IMR-90 (cell line): ENCODE measurements at regions not wholly inside any gene's neighbourhood (a gene's known extent, or its start where the extent isn't known, plus 50 kb on each side); places are given as distances from the start of the nearest gene placed in this dataset.

Experiments
- ATAC-seq: fragments of 200-7000 bp; cut with Tn5 transposase; 2 replicates; pipeline ENCODE4 v1.9.1; 2020; ENCODE audit warnings: low read depth, mild to moderate bottlenecking, moderate library complexity
- BruUV-seq: library from RNA; stranded (reverse); fragments of 400-500 nt; replicated peaks from 2 replicates; lab custom pipeline; 2021; lab: Mats Ljungman, UMichigan
- CTCF ChIA-PET: fragments of 300-600 bp; formaldehyde crosslinking; extraction: SDS; loops from one replicate; lab custom pipeline; 2021; ENCODE audit warnings: antibody characterized with exemption; lab: Yijun Ruan, JAX
- POLR2A ChIA-PET: fragments of 300-600 bp; sonication (Branson Sonifier 250); formaldehyde crosslinking; loops from one replicate; lab custom pipeline; 2022; ENCODE audit warnings: antibody characterized with exemption; ENCODE audit not compliant: unreplicated experiment; lab: Charles Lee
- DNase-seq: peaks from one replicate; pipeline ENCODE4 v3.0.0; 2013
- H2AFZ ChIP-seq: replicated peaks from 2 replicates; pipeline ENCODE3; 2013; ENCODE audit warnings: low read length, mild to moderate bottlenecking; ENCODE audit not compliant: poor library complexity
- H2AK5ac ChIP-seq: 2 replicates; pipeline ENCODE4 v1.6.1; 2013; ENCODE audit warnings: low read depth, low read length, inconsistent platforms
- H2AK9ac ChIP-seq: replicated peaks from 2 replicates; pipeline ENCODE3; 2013; ENCODE audit warnings: mild to moderate bottlenecking, low read depth, low read length, moderate library complexity; ENCODE audit not compliant: poor library complexity
- H2BK120ac ChIP-seq: 2 replicates; pipeline ENCODE4 v1.6.1; 2013; ENCODE audit warnings: low read depth, low read length, inconsistent platforms
- H2BK15ac ChIP-seq: 3 replicates; pipeline ENCODE4 v1.6.1; 2013; ENCODE audit warnings: low read depth, low read length, inconsistent platforms
- H2BK20ac ChIP-seq: 2 replicates; pipeline ENCODE4 v1.6.1; 2013; ENCODE audit warnings: low read depth, mild to moderate bottlenecking, inconsistent platforms, low read length, moderate library complexity
- H2BK5ac ChIP-seq: 2 replicates; pipeline ENCODE4 v1.6.1; 2013; ENCODE audit warnings: mild to moderate bottlenecking, low read depth, low read length, inconsistent platforms; ENCODE audit not compliant: poor library complexity, severe bottlenecking
- H3K14ac ChIP-seq: replicated peaks from 2 replicates; pipeline ENCODE4 v1.6.1; 2013; ENCODE audit warnings: low read depth, low read length, inconsistent platforms
- H3K18ac ChIP-seq: 2 replicates; pipeline ENCODE4 v1.6.1; 2013; ENCODE audit warnings: low read depth, low read length, control low read depth
- H3K23ac ChIP-seq: 2 replicates; pipeline ENCODE4 v1.6.1; 2013; ENCODE audit warnings: low read depth, low read length, inconsistent platforms
- H3K27ac ChIP-seq: 2 replicates; pipeline ENCODE4 v1.5.1; 2013; ENCODE audit warnings: mild to moderate bottlenecking, control low read depth, low read length; ENCODE audit not compliant: insufficient read depth
- H3K27me3 ChIP-seq: 2 replicates; pipeline ENCODE4 v1.6.1; 2013; ENCODE audit warnings: low read length; ENCODE audit not compliant: control insufficient read depth, insufficient read depth
- H3K36me3 ChIP-seq: 2 replicates; pipeline ENCODE4 v1.6.1; 2013; ENCODE audit warnings: low read length, mixed read lengths; ENCODE audit not compliant: control insufficient read depth, insufficient read depth
- H3K4ac ChIP-seq: 2 replicates; pipeline ENCODE4 v1.6.1; 2013; ENCODE audit warnings: low read depth, low read length, inconsistent platforms
- H3K4me1 ChIP-seq: 2 replicates; pipeline ENCODE4 v1.6.1; 2013; ENCODE audit warnings: low read length, mixed read lengths; ENCODE audit not compliant: control insufficient read depth, insufficient read depth
- H3K4me2 ChIP-seq: 2 replicates; pipeline ENCODE4 v1.6.1; 2013; ENCODE audit warnings: low read depth, mild to moderate bottlenecking, control low read depth, low read length, moderate library complexity
- H3K4me3 ChIP-seq: 2 replicates; pipeline ENCODE4 v1.5.1; 2013; ENCODE audit warnings: low read depth, mild to moderate bottlenecking, control low read depth, low read length, moderate library complexity; ENCODE audit not compliant: insufficient read depth
- H3K56ac ChIP-seq: 2 replicates; pipeline ENCODE4 v1.6.1; 2013; ENCODE audit warnings: low read length, inconsistent platforms; ENCODE audit not compliant: insufficient read depth; ENCODE audit errors: extremely low read depth
- H3K79me1 ChIP-seq, 2 experiments: 2 replicates each; pipeline ENCODE4 v1.6.1; 2013; ENCODE audit warnings: low read length in 2 of 2, inconsistent platforms in 1 of 2, low read depth in 1 of 2
- H3K9ac ChIP-seq: 2 replicates; pipeline ENCODE4 v1.6.1; 2013; ENCODE audit warnings: low read depth, low read length, control low read depth
- H3K9me1 ChIP-seq: 2 replicates; pipeline ENCODE4 v1.6.1; 2013; ENCODE audit warnings: low read length, inconsistent platforms; ENCODE audit not compliant: insufficient read depth
- H3K9me3 ChIP-seq: 2 replicates; pipeline ENCODE4 v1.6.1; 2013; ENCODE audit warnings: low read length; ENCODE audit not compliant: control insufficient read depth, insufficient read depth
- H4K20me1 ChIP-seq: 2 replicates; pipeline ENCODE4 v1.6.1; 2013; ENCODE audit warnings: low read length, inconsistent platforms; ENCODE audit not compliant: insufficient read depth
- H4K5ac ChIP-seq: 2 replicates; pipeline ENCODE4 v1.6.1; 2013; ENCODE audit warnings: mild to moderate bottlenecking, low read depth, low read length, control low read depth
- H4K8ac ChIP-seq, 2 experiments: 2 replicates each; pipeline ENCODE4 v1.6.1; 2013; ENCODE audit warnings: low read depth in 2 of 2, low read length in 2 of 2, control low read depth in 1 of 2, inconsistent platforms in 1 of 2
- H4K91ac ChIP-seq: 2 replicates; pipeline ENCODE4 v1.6.1; 2013; ENCODE audit warnings: low read depth, low read length, inconsistent platforms; ENCODE audit not compliant: insufficient read depth
- CEBPB ChIP-seq: IDR thresholded peaks from 2 replicates; pipeline ENCODE4 v1.6.1; 2012; ENCODE audit warnings: low read depth, low read length, improper control_type of control experiment
- NFE2L2 ChIP-seq: fragments of 150-350 bp; IDR thresholded peaks from 2 replicates; pipeline ENCODE4 v1.6.1; 2016; ENCODE audit warnings: low read depth, mild to moderate bottlenecking, low read length
- SMC3 ChIP-seq: fragments of 150-350 bp; IDR thresholded peaks from 2 replicates; pipeline ENCODE4 v1.6.1; 2016; ENCODE audit warnings: low read depth, mild to moderate bottlenecking, antibody characterized with exemption, low read length, moderate library complexity
- WGBS, 2 experiments: methylation state at CpG; one replicate each; pipeline versions ENCODE4 v1.1.5 to v1.1.7; 2013; ENCODE audit warnings: missing lambda C conversion rate in 2 of 2; ENCODE audit not compliant: insufficient read length in 1 of 2; ENCODE audit errors: extremely low coverage in 2 of 2; 5-methylcytosine and 5-hydroxymethylcytosine counted together
- dilution Hi-C: fragments of 300-500 bp; cut with HindIII; formaldehyde crosslinking; loops from one replicate; pipeline ENCODE4 v1.14.3; 2018; ENCODE audit warnings: low sequenced_read_pairs; ENCODE audit not compliant: unreplicated experiment
- in situ Hi-C: fragments of 300-500 bp; cut with MboI; formaldehyde crosslinking; loops from 3 replicates; pipeline ENCODE4 v1.14.3; 2019; ENCODE audit warnings: low sequenced_read_pairs, inconsistent platforms, mixed read lengths
- intact Hi-C: fragments of 100-400 bp; cut with micrococcal nuclease; formaldehyde crosslinking; loops from 2 replicates; pipeline ENCODE4 v1.10.0; 2022

DNA sequence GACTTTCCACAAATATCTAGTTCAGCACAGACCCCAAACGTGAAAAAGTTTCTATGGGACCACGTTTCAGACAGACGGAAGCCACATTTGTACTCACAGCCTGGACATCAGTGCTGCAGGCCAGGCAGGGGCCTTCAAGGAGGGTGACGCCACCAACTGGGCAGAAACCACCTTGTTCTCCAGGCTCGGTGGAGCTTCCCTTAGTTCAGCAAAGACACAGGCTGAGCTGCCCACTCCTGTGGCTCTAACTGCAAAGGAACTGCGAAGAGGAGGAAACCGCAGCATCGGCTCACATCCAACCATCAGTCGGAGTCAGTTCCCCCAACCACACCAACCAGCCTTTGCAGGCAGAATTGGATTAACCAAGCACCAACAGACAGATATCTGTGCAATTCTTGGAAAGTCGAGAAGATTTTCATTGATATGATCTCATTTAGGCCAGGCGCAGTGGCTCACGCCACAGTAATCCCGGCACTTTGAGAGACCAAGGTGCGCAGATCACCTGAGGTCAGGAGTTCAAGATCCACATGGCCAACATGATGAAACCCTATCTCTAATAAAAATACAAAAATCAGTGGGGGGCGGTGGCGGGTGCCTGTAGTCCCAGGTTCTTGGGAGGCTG, 73.3 kb upstream of the CNEP1R1 start:
- ATAC-seq (no peak), DNase-seq (no peak)
- in situ Hi-C loops = no loop called here
- TF ChIP-seq SMC3 (no peak), CEBPB (no peak), NFE2L2 (no peak)
- Histone ChIP-seq H3K79me1 (no peaks in the 10 kb centered on the region), H3K27me3 (no peaks in the 10 kb centered on the region; the same call in 1 of the 2 replicates), H4K91ac (no peak overlapping the region), H3K4ac (no peak overlapping the region), H2AK5ac (no peak overlapping the region), H3K27ac (no peak overlapping the region), H3K4me1 (no peaks in the 10 kb centered on the region), H3K14ac (no peak overlapping the region), H3K9me1 (no peaks in the 10 kb centered on the region), H2BK120ac (no peak overlapping the region), H2BK20ac (no peak overlapping the region), H3K56ac (no peak overlapping the region), H3K36me3 (no peaks in the 10 kb centered on the region), H4K5ac (no peak overlapping the region), H3K4me2 (no peak overlapping the region), H3K23ac (no peak overlapping the region), H2AK9ac (no peak overlapping the region), H3K4me3 (no peak overlapping the region), H3K9me3 (no peaks in the 10 kb centered on the region), H3K18ac (no peak overlapping the region), H2BK15ac (no peak overlapping the region), H4K8ac (no peak overlapping the region), H3K9ac (no peak overlapping the region), H4K20me1 (no peaks in the 10 kb centered on the region), H2BK5ac (no peak overlapping the region), H2AFZ (no peak overlapping the region)
- no CpG with 5 or more reads among the region's 16 CpGs for WGBS, 2 experiments
- ChIA-PET POLR2A (no interaction called here), CTCF (no interaction called here)
- intact Hi-C loops = no loop called here
- no TSS peak for BruUV-seq
- dilution Hi-C loops = no loop called here
